GM12878 (cell line): ENCODE measurements at regions not wholly inside any gene's neighbourhood (a gene's known extent, or its start where the extent isn't known, plus 50 kb on each side); places are given as distances from the start of the nearest gene placed in this dataset.

Experiments used
- ATAC-seq: fragments of 200-7000 bp; cut with Tn5 transposase; 3 replicates; pipeline ENCODE4 v1.9.1; 2020; ENCODE audit warnings: mild to moderate bottlenecking, moderate library complexity
- BruUV-seq: library from RNA; stranded (reverse); fragments of 400-500 nt; replicated peaks from 2 replicates; lab custom pipeline; 2021; lab: Mats Ljungman, UMichigan
- CTCF ChIA-PET: fragments of 300-600 bp; sonication (Branson Sonifier 250); formaldehyde crosslinking; extraction: SDS; loops from one replicate; lab custom pipeline; 2021; ENCODE audit warnings: inconsistent platforms; lab: Yijun Ruan, JAX
- POLR2A ChIA-PET: fragments of 350-600 bp; formaldehyde crosslinking; extraction: SDS; loops from one replicate; lab custom pipeline; 2021; ENCODE audit warnings: inconsistent platforms; lab: Charles Lee
- RAD21 ChIA-PET: fragments of 300-600 bp; sonication (Branson Sonifier 250); formaldehyde crosslinking; loops from one replicate; lab custom pipeline; 2023; ENCODE audit warnings: antibody characterized with exemption; ENCODE audit not compliant: unreplicated experiment; lab: Charles Lee
- SMC1A ChIA-PET: fragments of 300-600 bp; sonication (Branson Sonifier 250); formaldehyde crosslinking; loops from one replicate; lab custom pipeline; 2023; ENCODE audit not compliant: unreplicated experiment, uncharacterized antibody; lab: Charles Lee
- DNase-seq: peaks from one replicate; pipeline ENCODE4 v3.0.0-alpha.2; 2011; ENCODE audit warnings: low read depth, low spot score
- FAIRE-seq: peaks from 3 replicates; lab custom pipeline; 2011; peaks lifted over from hg19 to GRCh38; lab: Jason Lieb, UNC
- H2AFZ ChIP-seq: 2 replicates; pipeline ENCODE4 v1.6.0; 2011; ENCODE audit warnings: low read depth, low read length, control low read depth; ENCODE audit not compliant: control insufficient read depth
- H3K27ac ChIP-seq: 2 replicates; pipeline ENCODE4 v1.5.1; 2011; ENCODE audit warnings: control low read depth; ENCODE audit not compliant: control insufficient read depth, insufficient read depth
- H3K27me3 ChIP-seq, 2 experiments: replicated peaks in 1 of 2; 2 replicates each; pipeline versions ENCODE4 v1.6.0 to v1.6.1; 2011; ENCODE audit warnings: low read length in 1 of 2; ENCODE audit not compliant: control insufficient read depth in 2 of 2, insufficient read depth in 2 of 2
- H3K36me3 ChIP-seq, 2 experiments: 2 replicates each; pipeline ENCODE4 v1.5.1; 2011; ENCODE audit warnings: low read length in 1 of 2; ENCODE audit not compliant: control insufficient read depth in 2 of 2, insufficient read depth in 2 of 2
- H3K4me1 ChIP-seq: 2 replicates; pipeline ENCODE4 v1.6.1; 2011; ENCODE audit warnings: mild to moderate bottlenecking, low read length, moderate library complexity, mixed read lengths; ENCODE audit not compliant: control insufficient read depth, insufficient read depth
- H3K4me2 ChIP-seq: 2 replicates; pipeline ENCODE4 v1.6.0; 2011; ENCODE audit warnings: control low read depth; ENCODE audit not compliant: control insufficient read depth, insufficient read depth
- H3K4me3 ChIP-seq: fragments of 200-600 bp; sonication (generic); 2 replicates; pipeline ENCODE4 v1.5.1; 2016
- H3K79me2 ChIP-seq: 2 replicates; pipeline ENCODE4 v1.6.0; 2011; ENCODE audit warnings: low read length; ENCODE audit not compliant: control insufficient read depth, insufficient read depth
- H3K9ac ChIP-seq: 2 replicates; pipeline ENCODE4 v1.8.0; 2011; ENCODE audit warnings: low read length, control low read depth, mixed read lengths; ENCODE audit not compliant: control insufficient read depth, insufficient read depth
- H3K9me3 ChIP-seq: replicated peaks from 3 replicates; pipeline ENCODE4 v1.5.1; 2011; ENCODE audit warnings: mild to moderate bottlenecking, low read length; ENCODE audit not compliant: control insufficient read depth, insufficient read depth
- H4K20me1 ChIP-seq: 2 replicates; pipeline ENCODE4 v1.6.0; 2011; ENCODE audit not compliant: control insufficient read depth, insufficient read depth
- HDGF ChIP-seq: fragments of 450-650 bp; IDR thresholded peaks from 2 replicates; pipeline ENCODE4 v1.6.1; 2016; ENCODE audit warnings: antibody characterized with exemption
- IRF4 ChIP-seq: IDR thresholded peaks from 2 replicates; pipeline ENCODE4 v1.6.1; 2011; ENCODE audit warnings: low read depth, low read length
- MAX ChIP-seq: IDR thresholded peaks from 2 replicates; pipeline ENCODE4 v1.6.1; 2012; ENCODE audit warnings: low read depth, low read length, improper control_type of control experiment
- RAD21 ChIP-seq: IDR thresholded peaks from 2 replicates; pipeline ENCODE4 v1.6.1; 2011; ENCODE audit warnings: mild to moderate bottlenecking, low read depth, low read length, moderate library complexity; ENCODE audit not compliant: insufficient read depth
- RBBP5 ChIP-seq: fragments of 200-600 bp; sonication (generic); conservative IDR thresholded peaks from 2 replicates; pipeline ENCODE4 v1.6.1; 2016
- TAF1 ChIP-seq: IDR thresholded peaks from 2 replicates; pipeline ENCODE4 v1.6.1; 2011; ENCODE audit warnings: mild to moderate bottlenecking, low read depth, low read length, borderline replicate concordance
- TARDBP ChIP-seq: IDR thresholded peaks from 2 replicates; pipeline ENCODE4 v1.6.1; 2016; ENCODE audit warnings: borderline replicate concordance
- USF1 ChIP-seq: IDR thresholded peaks from 2 replicates; pipeline ENCODE4 v1.6.1; 2011; ENCODE audit warnings: borderline replicate concordance, low read depth, mild to moderate bottlenecking, moderate library complexity, mixed read lengths, low read length; ENCODE audit not compliant: insufficient read depth; ENCODE audit errors: extremely low read length
- ZNF207 ChIP-seq: fragments of 450-650 bp; IDR thresholded peaks from 2 replicates; pipeline ENCODE4 v1.6.1; 2014; ENCODE audit warnings: antibody characterized with exemption, mild to moderate bottlenecking, borderline replicate concordance
- ZNF384 ChIP-seq: IDR thresholded peaks from 2 replicates; pipeline ENCODE4 v1.6.1; 2012; ENCODE audit warnings: low read depth, mild to moderate bottlenecking, low read length, improper control_type of control experiment, borderline replicate concordance
- WGBS: methylation state at CpG from one replicate; pipeline ENCODE4 v1.1.6; 2016; ENCODE audit warnings: low lambda C conversion rate; ENCODE audit not compliant: insufficient replicate concordance, insufficient coverage; ENCODE audit errors: missing lambda C conversion rate; 5-methylcytosine and 5-hydroxymethylcytosine counted together
- in situ Hi-C: fragments of 300-500 bp; cut with MboI; formaldehyde crosslinking; loops from 9 replicates; pipeline ENCODE4 v1.14.3; 2018; ENCODE audit warnings: mixed read lengths
- intact Hi-C: fragments of 100-400 bp; cut with micrococcal nuclease; formaldehyde crosslinking; loops from one replicate; pipeline ENCODE4 v1.14.2; 2022; ENCODE audit not compliant: unreplicated experiment

- FAIRE-seq, result no peak
- intact Hi-C loops, result no loop called here
- BruUV-seq, result no TSS peak
- no peak for DNase-seq
- Histone ChIP-seq H3K36me3 (no peaks in the 10 kb centered on the region), H3K4me1 (no peaks in the 10 kb centered on the region), H3K79me2 (no peaks in the 10 kb centered on the region), H3K9me3 (peaks cover 6% of the 10 kb centered on the region; the same call in 2 of the 3 replicates), H3K27me3 (no peaks in the 10 kb centered on the region), H3K4me3 (no peak overlapping the region), H3K4me2 (no peak overlapping the region), H2AFZ (no peak overlapping the region), H3K9ac (no peak overlapping the region), H3K27ac (no peak overlapping the region), H4K20me1 (no peaks in the 10 kb centered on the region)
- 58% methylated on average over 2 of the region's 2 CpGs for WGBS
- TF ChIP-seq USF1 (no peak), TARDBP (no peak), RAD21 (no peak), RBBP5 (no peak), ZNF384 (no peak), IRF4 (no peak), MAX (no peak), HDGF (no peak), TAF1 (no peak), ZNF207 (no peak)
- in situ Hi-C loops, result no loop called here
- POLR2A ChIA-PET, result no interaction called here
- SMC1A ChIA-PET, result no interaction called here
- ATAC-seq, result no peak
- RAD21 ChIA-PET, result no interaction called here
- CTCF ChIA-PET, result no interaction called here
Measured at GRCh38 chr17:77668518-77668917, 290.0 kb upstream of the TNRC6C start.
